Erythroblast (primary cell): ENCODE measurements at regions not wholly inside any gene's neighbourhood (a gene's known extent, or its start where the extent isn't known, plus 50 kb on each side); places are given as distances from the start of the nearest gene placed in this dataset.

ENCODE experiments used
- GATA1 ChIP-seq: IDR thresholded peaks from 2 replicates; pipeline ENCODE4 v1.6.1; 2011; ENCODE audit warnings: low read depth, mild to moderate bottlenecking, control low read depth, low read length, moderate library complexity
- POLR2A ChIP-seq: IDR thresholded peaks from 2 replicates; pipeline ENCODE4 v1.6.1; 2011; ENCODE audit warnings: mild to moderate bottlenecking, low read length

DNA sequence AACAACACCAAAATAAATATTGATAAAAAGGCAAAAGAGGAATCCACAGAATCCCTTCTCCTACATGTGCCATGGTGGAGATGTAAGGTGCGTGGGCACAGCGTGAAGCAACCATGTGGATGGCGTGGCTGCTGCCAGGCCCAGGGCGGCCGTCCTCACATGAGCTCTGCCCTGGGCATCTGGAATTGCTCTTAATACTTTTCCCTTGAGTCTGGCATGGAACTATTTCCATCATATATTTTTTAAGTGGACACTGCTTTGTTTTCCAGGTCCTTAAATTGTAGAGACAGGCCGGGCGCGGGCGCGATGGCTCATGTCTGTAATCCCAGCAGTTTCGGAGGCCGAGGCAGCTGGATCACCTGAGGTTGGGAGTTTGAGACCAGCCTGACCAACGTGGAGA, 349.3 kb downstream of the IRX1 start:
- TF ChIP-seq POLR2A (no peak), GATA1 (no peak)
